ENCODE measurements at regions not wholly inside any gene's neighbourhood (a gene's known extent, or its start where the extent isn't known, plus 50 kb on each side); places are given as distances from the start of the nearest gene placed in this dataset.

DNA sequence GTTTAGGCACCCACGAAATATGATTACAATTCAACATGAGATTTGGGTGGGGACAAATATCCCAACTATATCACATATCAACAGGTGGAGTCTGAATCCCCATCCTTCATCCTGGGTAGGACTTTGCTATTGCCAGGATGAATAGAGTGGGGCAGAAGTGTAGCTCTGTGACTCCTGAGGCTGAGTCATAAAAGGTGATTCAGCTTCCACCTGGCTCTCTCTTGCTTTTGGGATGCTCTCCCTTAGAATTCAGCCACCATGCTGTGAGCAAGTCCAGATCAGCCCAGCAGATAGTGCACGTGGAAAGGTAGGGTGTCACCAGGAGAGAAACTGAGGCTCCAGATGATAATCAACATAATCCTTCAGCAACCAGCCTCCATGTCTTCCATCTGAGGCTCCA lies 193.8 kb upstream of the BCOR start:
- no peak for DNase-seq (ENCODE audit: extremely low spot score, insufficient read length, low read depth)
- FAIRE-seq: no peak

DNA sequence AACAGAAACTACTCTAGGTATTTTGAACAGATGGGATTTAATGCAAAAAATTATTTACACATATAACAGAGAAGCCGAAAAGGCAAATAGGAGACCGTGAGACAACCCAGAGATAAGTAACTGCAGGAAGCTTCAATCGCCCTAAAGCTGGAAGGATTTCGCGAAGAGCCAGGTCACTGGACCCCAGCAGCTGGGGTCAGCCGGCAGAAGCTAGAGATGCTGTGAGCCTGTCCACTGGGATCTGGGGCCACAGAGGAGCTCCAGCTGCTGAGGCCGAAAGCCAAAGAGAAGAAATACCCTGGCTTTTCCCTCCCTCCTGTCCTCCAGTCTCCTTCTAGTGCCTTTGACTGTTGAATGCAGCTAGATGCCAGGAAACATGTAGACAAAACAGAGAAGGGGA lies 192.8 kb upstream of the BCOR start:
- DNase-seq (ENCODE audit: extremely low spot score, insufficient read length, low read depth) (no peak), FAIRE-seq (no peak)

DNA sequence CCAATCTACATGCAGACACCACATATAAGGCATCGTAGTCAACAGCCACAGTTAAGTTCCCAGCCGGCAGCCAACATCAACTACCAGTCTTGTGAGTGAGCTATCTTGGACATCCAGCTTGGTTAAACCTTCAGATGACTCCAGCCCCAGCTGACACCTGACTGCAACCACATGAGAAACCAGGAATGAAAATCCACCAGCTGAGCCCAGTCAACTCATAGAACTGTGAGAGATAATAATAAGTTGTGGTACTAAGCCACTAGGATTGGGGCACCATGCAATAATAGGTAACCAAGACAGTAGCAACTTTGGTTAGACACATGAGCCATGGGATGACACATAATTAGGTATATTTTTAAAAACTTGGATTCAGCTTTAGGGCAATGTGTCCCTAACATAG lies 188.1 kb upstream of the BCOR start:
- FAIRE-seq: no peak
- no peak for DNase-seq (ENCODE audit: extremely low spot score, insufficient read length, low read depth)

DNA sequence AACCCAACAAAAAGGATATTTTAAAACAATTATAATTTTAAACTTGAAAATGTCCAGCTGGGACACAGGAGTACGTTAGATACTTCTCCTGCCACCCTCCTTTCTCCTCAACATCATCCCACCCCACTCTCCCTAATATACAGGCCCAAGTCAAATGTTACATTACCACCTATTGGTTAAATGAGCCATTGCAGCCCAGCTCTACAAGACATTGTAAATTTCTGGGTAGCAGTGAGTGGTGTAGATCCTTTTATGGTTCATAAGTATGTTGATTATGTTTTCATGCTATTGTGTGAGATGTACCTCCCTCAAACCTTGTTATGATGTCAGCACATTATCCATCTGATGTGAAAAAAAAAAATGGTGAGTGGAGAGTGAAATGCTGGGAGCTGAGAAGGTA lies 187.1 kb upstream of the BCOR start:
- FAIRE-seq: no peak
- DNase-seq (ENCODE audit: extremely low spot score, insufficient read length, low read depth): no peak

DNA sequence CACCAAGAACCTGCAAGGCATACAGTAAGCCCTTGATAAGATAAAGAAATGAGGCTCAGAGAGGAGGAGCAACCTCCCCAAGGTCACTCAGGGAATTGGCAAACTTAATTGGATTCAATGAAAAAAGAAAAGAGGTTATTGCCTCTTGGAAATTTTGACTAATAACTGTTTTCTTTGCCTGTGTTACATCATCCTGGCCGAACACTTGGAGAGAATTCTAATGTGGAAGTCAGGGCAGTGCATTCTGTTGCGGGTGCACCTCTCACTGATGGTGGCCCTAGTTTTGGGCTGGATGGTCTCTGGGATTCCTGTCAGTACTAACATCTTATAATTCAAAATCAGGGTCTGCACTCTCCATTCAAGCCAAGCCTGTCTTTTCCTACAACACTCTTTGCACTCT lies 186.2 kb upstream of the BCOR start:
- FAIRE-seq: peak; percentile 53
- DNase-seq (ENCODE audit: extremely low spot score, insufficient read length, low read depth): no peak

DNA sequence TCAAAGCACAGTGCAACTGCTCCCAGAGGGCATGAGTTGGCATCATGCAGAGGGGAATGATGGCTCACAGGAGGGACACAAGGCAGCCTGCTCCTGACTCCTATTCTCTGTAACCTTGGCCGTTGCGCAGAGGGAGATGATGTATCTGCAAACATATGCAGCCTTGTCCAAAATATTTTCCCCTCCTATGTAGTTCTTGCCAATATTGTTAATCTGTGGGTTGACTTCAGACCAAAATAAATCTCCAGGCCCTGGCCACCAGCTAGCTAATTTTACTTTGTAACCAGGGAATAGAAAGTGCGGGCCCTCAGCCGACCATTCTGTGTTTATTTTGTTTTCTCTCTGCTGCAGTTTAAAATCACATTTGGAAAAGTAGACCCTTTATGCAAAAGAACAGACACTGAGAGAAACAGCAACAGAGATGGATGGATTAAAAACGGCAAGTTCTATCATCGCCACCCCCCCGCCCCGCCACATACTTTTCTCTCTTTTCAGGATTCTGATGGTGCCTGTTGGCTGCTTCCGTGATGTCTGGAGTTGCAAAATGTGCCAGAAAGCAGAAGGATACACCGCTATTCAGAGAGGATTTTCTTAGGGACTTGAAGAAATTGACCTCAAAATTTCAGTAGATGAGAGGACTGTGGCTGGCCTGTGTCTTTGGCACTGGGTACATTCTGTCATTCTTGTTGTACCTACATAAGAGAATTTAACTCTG lies 185.3 kb upstream of the BCOR start:
- no peak for FAIRE-seq
- no peak for DNase-seq (ENCODE audit: extremely low spot score, insufficient read length, low read depth)

DNA sequence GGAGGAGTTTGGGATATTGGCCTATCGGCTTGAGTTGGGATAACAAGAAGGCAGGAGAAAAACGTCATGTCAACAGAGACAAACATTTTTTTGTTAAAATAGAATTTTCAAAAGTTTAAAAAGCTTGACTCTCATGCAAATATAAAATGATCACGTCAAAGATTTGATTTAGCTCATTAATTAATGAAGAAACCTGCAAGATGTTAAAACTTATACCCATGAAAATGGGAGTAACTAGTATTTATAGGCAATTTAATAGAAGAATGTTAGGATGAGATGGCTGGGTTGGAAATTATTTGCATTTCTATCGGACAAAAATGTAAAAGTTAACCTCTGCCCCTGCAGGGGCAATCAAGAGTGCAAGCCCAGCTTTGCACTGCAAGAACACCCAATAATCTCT lies 184.6 kb upstream of the BCOR start:
- FAIRE-seq: no peak
- no peak for DNase-seq (ENCODE audit: extremely low spot score, insufficient read length, low read depth)

DNA sequence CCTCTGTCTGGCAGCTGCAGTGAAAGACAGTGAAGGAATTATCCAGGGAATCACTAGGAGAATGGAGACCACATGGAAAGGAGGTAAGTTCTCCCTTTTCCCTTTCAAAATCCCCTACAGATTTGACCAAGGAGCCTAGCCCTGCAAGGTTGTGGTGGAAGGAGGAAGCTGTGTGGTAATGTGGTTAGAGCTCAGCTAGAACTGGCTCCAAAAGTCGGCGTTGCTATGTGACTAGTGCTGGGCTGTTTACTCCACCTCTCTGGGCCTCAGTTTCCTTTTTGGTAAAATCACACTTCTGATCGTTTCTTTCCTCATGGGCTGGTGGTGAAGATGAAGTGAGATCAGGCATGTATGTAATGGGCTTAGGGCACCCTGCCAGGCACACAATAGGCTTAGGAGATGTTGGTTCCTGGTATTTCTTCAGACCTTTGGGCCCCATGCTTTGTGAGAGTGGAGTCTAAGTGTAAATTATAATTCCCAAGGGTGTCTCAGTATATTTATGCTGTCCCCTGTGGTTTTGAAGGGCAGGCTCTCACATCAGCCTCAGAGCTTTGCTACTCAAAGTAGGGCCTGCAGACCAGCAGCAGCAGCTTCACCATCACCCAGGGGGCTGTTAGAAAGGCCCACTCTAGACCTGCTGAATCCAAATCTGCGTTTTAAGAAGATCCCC lies 183.7 kb upstream of the BCOR start:
- FAIRE-seq (peak; percentile 76), DNase-seq (ENCODE audit: extremely low spot score, insufficient read length, low read depth) (no peak)

DNA sequence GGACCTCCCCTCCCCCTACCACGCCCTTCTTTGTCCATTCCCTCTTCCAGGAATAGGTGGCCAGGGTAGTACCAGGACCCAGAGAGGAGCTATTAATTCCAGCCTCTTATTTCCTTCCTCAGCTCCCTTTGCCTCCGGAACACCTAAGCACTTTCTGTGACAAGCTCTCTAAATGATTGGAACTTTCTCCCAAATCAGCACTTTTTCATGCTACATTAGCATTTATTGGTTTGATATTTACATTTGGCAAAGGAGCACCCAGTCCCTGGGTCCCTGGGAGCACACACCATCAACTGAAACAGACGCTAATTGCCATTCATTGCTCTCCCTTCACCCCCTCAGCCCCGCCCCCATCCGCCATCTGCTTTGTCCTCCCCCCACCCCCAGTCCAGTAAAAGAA lies 182.0 kb upstream of the BCOR start:
- no peak for DNase-seq (ENCODE audit: extremely low spot score, insufficient read length, low read depth)
- FAIRE-seq: no peak

DNA sequence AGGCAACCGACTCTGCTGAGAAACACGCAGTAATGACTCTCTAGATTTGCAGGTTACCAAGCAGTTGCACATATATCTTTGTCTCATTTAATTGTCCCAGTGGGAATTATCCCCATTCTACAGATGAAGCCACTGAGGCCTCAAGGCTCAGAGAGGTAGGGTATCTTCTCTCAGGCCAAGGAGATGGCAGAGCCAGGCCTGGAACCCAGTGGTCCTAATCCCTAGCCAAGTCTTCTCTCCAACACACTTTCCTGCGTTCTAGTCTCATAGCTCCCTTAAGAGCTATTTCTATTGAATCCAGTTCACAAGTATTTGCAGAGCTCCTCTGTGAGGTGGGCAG lies 181.3 kb upstream of the BCOR start:
- FAIRE-seq: no peak

DNA sequence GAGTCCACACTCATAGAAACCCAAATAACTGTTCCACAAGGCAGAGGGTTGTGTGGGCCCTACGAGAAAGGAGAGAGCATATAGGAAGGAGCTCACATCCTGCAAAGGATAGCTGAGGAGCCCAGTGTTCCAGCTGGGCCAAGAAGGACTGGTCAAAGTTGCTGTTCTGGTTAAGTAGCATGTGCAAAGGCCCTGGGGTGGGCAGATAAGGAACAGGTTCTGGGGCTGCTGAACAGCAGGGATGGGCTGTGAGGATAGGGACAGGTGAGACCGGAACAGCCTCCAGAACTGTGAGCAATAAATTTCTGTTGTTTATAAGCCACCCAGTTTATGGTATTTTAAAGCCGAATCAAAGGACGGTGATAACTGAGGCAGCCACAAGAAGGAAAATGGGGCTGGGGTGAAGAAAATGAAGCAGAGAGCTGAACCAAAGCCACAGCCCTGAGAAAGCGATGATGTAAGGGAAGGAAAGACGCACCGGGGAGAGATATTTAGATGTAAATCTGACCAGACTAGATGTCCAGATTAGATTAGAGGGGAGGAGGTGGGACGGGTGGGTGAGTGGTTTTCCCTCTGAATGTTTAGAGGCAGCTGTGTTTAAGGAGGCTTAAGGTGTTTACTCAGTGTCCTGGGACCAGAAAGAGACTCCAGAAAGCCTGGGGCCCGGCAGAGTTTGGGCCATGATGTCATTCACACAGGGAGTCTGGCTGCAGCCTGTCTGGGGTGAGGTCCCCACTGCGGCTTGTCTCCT lies 180.8 kb upstream of the BCOR start:
- FAIRE-seq (no peak), DNase-seq (ENCODE audit: extremely low spot score, insufficient read length, low read depth) (no peak)

More for the DNA sequence above, 181.3 kb upstream of the BCOR start:
- no peak for DNase-seq (ENCODE audit: extremely low spot score, insufficient read length, low read depth)

DNA sequence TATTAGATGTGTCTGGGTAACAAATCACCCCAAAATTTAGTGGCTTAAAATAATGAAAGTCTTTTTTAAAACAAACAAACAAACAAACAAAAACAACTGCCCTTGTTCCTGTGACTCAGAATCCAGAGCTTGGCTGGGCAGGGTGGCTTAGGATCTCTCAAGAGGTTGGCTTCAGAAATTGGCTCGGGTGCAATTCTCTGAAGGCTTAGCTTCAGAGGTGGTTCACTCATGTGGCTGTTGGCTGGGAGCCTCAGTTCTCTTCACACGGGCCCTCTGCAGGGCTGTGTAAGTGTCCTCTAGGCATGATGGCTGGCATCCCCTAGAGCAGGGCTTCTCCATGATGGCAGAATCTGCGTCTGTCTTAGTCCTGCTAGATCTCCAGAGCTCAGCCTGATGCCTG lies 179.9 kb upstream of the BCOR start:
- DNase-seq (ENCODE audit: extremely low spot score, insufficient read length, low read depth) (no peak), FAIRE-seq (no peak)

DNA sequence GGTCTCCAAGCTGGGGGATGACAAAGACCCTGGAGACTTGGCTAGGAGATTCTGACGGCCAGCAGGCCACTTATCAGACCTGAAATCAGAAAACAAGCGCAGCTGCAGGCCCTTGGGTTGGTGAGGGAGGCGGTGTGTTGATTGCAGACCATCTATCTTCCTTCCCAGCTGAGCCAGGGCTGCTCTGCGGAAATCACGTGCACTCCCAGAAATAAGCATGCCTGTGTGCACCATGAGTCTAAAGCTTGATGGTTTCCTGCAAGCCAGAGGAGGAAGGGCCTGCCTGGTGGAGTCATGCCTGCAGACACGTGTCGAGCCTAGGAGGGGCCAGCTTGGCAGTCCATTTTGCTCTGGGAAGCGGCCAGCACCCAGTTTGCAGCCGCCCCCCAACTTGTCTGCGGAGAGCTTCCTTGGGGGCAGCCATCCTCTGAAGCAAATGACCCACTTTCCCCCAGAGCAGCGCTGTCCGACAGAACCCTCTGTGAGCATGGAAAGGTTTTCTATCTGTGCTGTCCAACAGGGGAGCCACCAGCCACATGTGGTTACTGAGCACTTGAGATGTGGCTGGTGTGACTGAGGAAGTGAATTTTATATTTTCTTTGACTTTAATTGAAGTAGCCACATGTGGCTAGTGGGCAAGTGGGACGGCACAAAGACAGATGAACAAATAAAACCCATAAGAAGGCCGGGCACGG lies 175.7 kb upstream of the BCOR start:
- FAIRE-seq (no peak), DNase-seq (ENCODE audit: extremely low spot score, insufficient read length, low read depth) (no peak)

DNA sequence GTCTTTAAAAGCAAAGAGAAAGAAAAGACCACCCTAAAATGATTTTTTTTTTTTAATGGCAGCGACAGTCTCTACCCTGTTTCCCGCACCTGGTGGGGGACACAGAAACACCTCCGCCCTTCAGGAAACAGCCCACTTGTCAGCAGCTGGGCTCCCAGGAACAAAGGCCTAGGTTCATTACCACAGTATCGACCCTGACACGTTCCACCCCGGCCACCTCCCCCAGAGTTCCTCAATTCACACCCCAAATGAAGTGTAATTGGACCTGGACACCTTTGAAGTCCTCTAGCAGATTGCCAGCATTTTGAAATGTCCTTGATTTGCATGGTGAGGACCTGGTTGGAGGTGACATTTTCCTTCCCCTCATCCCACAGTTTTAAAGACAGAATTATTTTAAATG lies 175.0 kb upstream of the BCOR start:
- DNase-seq (ENCODE audit: extremely low spot score, insufficient read length, low read depth) (no peak), FAIRE-seq (no peak)

DNA sequence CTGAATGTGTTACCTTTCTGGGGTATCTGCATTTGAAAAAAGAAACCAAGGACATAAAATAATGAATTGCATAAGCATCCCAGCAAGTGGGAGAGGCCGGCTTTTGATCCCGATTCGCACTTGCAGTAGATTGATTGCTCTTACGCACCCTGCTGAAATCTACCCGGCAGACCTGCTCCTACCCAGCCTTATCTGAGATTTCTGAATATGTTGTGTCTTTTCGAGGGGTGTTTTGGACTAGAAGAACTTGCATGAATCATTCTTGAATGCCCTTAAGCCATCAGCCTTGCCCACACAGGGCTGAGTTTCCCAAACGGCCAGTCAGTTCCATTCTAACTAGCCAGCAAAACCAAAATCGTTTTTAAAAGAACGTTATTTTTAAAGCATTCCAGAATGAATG lies 174.4 kb upstream of the BCOR start:
- DNase-seq (ENCODE audit: extremely low spot score, insufficient read length, low read depth) (no peak), FAIRE-seq (no peak)

DNA sequence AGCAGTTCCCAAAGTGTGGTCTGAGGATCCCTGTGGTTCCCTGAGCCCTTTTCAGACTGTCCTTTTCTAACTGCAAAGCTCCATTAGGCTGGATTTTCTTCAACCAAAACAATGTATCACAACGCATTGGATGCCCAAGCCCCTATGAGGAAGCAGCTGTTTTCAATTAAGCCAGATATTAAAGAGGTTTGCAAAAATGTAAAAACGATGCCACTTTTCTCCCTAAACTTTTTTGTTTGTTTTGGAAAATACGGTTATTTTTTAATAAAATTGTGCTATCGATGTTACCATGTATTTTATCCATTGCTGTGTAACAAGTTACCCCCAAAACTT lies 170.4 kb upstream of the BCOR start:
- DNase-seq (ENCODE audit: extremely low spot score, insufficient read length, low read depth): no peak
- peak; percentile 36 for FAIRE-seq

DNA sequence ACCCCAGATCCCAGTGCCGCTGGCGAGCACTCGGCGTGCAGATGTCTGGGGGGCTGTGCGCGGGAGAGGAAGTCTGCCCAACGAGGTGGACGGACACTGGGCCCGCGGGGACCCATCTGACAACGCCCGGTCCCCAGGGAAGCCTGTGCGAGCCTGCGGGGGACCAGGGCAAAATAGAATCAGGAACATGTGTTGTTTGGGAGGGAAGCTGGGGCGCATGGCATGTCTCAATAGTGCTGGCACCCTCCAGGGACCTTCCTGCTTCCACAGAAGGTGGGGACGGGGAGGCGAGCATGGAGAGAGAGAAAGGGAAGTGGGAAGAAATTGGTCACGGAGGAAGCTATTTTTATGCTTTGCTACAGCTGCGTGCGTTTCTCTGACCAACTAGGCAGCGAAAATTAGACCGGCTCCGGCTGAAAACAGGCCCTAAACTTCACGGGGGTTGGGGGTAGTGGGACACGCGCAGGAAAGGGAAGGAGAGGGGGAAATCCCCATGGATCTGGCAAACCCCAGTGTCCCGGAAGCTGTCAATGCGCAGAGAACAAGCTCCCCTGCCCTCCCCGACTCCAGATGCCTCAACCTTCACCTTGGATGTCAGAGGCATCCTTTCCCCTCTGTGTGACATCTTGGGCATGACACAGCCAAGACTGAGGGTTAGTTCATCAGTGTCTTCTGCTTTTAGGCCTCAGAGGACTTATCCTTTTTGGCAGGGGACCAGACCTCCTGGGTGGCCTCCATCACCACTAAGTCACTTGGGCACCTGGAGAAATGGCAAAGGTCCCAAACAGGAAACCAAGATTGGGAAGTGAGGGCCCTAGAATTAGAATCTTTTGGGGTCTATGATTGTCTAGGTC lies 169.8 kb upstream of the BCOR start:
- DNase-seq (ENCODE audit: extremely low spot score, insufficient read length, low read depth) (peak; percentile 5), FAIRE-seq (peak; percentile 89)

DNA sequence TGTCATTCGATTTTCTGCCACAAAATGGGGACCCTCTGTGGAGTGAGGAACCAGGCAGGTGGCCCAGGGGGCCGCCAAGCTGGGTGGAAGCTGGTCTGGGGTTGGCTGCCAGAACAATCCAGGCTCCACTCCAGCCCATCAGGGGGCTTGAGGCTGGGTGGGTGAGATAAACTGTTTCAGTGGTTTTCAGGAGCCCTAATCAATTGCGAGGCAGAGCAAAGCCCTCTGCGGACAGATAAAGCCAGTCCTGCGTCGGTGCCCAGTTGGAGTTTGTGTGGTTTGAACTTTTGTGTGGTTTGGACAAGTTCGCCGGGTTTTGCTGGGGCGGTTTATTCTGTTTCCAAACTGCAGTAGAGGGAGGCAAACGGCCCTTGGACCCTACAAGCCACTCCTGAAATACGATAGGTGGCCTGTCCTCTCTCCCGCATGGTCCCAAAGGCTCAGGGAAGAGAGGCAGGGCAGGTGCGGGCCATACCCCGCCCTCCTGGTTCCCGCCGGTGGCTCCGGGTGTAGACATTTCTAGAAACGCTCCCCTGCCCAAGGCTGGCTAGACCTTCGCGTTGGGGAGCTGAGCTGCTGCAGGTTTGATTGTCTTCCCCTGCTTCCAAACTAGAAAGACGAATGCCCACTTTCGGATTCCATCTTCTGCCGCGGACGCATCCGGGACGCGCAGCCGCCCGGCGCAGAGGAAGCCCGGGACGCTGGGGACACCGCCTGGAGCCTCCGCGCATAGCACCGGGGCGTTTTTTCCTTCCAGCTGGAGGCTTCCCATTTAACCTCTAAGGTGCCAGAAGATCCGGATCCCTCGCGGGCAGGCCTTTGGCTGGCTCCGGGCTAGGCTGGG lies 169.0 kb upstream of the BCOR start:
- DNase-seq (ENCODE audit: extremely low spot score, insufficient read length, low read depth) (peak; percentile 35), FAIRE-seq (no peak)

DNA sequence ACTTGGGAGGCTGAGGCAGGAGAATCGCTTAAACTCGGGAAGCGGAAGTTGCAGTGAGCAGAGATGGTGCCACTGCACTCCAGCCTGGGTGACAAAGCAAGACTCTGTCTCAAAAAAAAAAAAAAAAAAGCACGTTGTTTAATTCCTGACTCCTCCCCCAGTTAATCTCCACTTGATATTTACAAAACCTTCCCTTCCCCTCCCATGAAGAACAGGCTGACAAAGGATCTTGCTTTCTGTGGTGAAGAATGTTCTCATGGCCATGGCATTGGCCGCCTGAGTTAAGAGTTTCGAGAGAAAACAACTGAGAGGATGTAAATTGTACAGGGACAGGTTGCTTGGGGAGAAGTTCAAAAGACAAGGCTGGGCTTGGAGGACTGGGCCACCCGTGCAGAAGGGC lies 168.2 kb upstream of the BCOR start:
- no peak for DNase-seq (ENCODE audit: extremely low spot score, insufficient read length, low read depth)
- no peak for FAIRE-seq
